Panc1 (cell line): ENCODE measurements at regions not wholly inside any gene's neighbourhood (a gene's known extent, or its start where the extent isn't known, plus 50 kb on each side); places are given as distances from the start of the nearest gene placed in this dataset.

Experiments used
- ATAC-seq: fragments of 200-7000 bp; cut with Tn5 transposase; 2 replicates; pipeline ENCODE4 v1.9.1; 2020; ENCODE audit warnings: mild to moderate bottlenecking, moderate library complexity
- BruUV-seq: library from RNA; stranded (reverse); fragments of 400-500 nt; replicated peaks from 2 replicates; lab custom pipeline; 2021; lab: Mats Ljungman, UMichigan
- CTCF ChIA-PET: fragments of 300-600 bp; sonication (Branson Sonifier 250); formaldehyde crosslinking; loops from one replicate; lab custom pipeline; 2022; ENCODE audit warnings: antibody characterized with exemption; lab: Charles Lee
- POLR2A ChIA-PET: fragments of 300-600 bp; sonication (Branson Sonifier 250); formaldehyde crosslinking; loops from one replicate; lab custom pipeline; 2022; ENCODE audit warnings: antibody characterized with exemption; lab: Charles Lee
- DNase-seq: peaks from one replicate; pipeline ENCODE4 v3.0.0-alpha.2; 2010; ENCODE audit warnings: low read depth, low spot score
- H3K27ac ChIP-seq: 2 replicates; pipeline ENCODE4 v1.5.1; 2011; ENCODE audit warnings: mild to moderate bottlenecking, low read length, inconsistent platforms
- H3K27me3 ChIP-seq: fragments of 200-500 bp; sonication (Bioruptor generic); 2 replicates; pipeline ENCODE4 v1.6.0; 2014; ENCODE audit warnings: low read length, inconsistent platforms; ENCODE audit not compliant: control insufficient read depth, insufficient read depth
- H3K36me3 ChIP-seq: fragments of 200-500 bp; sonication (Bioruptor generic); 2 replicates; pipeline ENCODE4 v1.5.1; 2014; ENCODE audit warnings: inconsistent platforms, mild to moderate bottlenecking, low read length, moderate library complexity; ENCODE audit not compliant: control insufficient read depth, insufficient read depth
- H3K4me1 ChIP-seq: 2 replicates; pipeline ENCODE4 v1.5.1; 2011; ENCODE audit warnings: inconsistent platforms, mild to moderate bottlenecking, low read length, moderate library complexity; ENCODE audit not compliant: control insufficient read depth, insufficient read depth
- H3K4me3 ChIP-seq, 2 experiments: 2 replicates each; pipeline ENCODE4 v1.5.1; 2011 to 2012; ENCODE audit warnings: low read depth in 2 of 2, low read length in 2 of 2, mild to moderate bottlenecking in 2 of 2, inconsistent platforms in 1 of 2, moderate library complexity in 1 of 2
- H3K9me3 ChIP-seq: fragments of 200-500 bp; sonication (Bioruptor generic); 2 replicates; pipeline ENCODE4 v1.5.1; 2014; ENCODE audit warnings: low read depth, mild to moderate bottlenecking, inconsistent platforms, low read length, moderate library complexity; ENCODE audit not compliant: control insufficient read depth, insufficient read depth
- POLR2AphosphoS5 ChIP-seq: IDR thresholded peaks from 2 replicates; pipeline ENCODE4 v1.6.1; 2012; ENCODE audit warnings: mild to moderate bottlenecking, low read depth, low read length, moderate library complexity
- SIN3A ChIP-seq: IDR thresholded peaks from 2 replicates; pipeline ENCODE4 v1.6.1; 2012; ENCODE audit warnings: low read depth, mild to moderate bottlenecking, low read length, moderate library complexity, borderline replicate concordance; ENCODE audit not compliant: insufficient read depth
- TCF7L2 ChIP-seq: IDR thresholded peaks from 2 replicates; pipeline ENCODE4 v1.6.1; 2011; ENCODE audit warnings: mild to moderate bottlenecking, low read depth, low read length, inconsistent platforms
- in situ Hi-C: cut with HindIII; loops from 2 replicates; pipeline ENCODE4 v1.10.0; 2016; ENCODE audit warnings: low sequenced_read_pairs, low pct_unique_long_range_greater_than_20kb
- intact Hi-C: fragments of 100-400 bp; cut with micrococcal nuclease; formaldehyde crosslinking; loops from one replicate; pipeline ENCODE4 v1.10.0; 2022; ENCODE audit not compliant: unreplicated experiment
- TF ChIP-seq, protein P1 (sequence below), 2 experiments: IDR thresholded peaks; 2 replicates each; pipeline ENCODE4 v1.6.1; 2011 to 2012; ENCODE audit warnings: low read depth in 2 of 2, control low read depth in 1 of 2, low read length in 1 of 2, mild to moderate bottlenecking in 1 of 2, moderate library complexity in 1 of 2; ENCODE audit not compliant: insufficient read depth in 1 of 2
- TF ChIP-seq, protein P2 (sequence below): fragments of 450-650 bp; IDR thresholded peaks from 2 replicates; pipeline ENCODE4 v1.5.1; 2017; ENCODE audit warnings: mild to moderate bottlenecking

DNA sequence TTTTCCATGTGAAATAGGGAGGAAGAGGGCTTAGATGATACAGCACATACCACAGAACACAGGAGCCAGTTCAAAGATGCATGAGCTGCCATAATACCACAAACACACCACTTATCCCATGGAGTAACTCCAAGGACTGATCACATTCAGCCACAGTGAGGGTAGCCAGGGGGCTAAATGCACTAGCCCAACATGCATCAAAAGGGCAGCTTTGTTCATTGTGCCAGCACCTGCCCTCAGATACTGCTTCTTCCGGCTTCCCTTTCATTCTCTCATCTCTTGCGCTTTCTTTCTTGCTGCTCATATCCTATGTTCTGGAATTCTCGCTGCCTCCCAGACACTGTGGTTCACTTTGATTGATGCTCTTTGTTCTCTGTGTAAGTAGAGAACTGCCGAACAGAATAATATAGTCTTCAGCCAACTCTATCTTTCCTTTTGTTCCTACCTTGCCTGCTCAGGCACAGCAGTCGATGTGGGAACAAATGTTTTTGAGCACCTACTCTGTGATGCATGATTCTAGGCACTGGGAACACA is 50.0 kb upstream of the SYT6 start:
- H3K9me3 ChIP-seq = no peaks in the 10 kb centered on the region
- no peak overlapping the region for H3K4me3 ChIP-seq
- no TSS peak for BruUV-seq
- CTCF ChIA-PET = no interaction called here
- no peaks in the 10 kb centered on the region for H3K4me1 ChIP-seq
- in situ Hi-C loops (no loop called here), intact Hi-C loops (no loop called here)
- DNase-seq (no peak), ATAC-seq (no peak)
- TF ChIP-seq, protein P1, sequence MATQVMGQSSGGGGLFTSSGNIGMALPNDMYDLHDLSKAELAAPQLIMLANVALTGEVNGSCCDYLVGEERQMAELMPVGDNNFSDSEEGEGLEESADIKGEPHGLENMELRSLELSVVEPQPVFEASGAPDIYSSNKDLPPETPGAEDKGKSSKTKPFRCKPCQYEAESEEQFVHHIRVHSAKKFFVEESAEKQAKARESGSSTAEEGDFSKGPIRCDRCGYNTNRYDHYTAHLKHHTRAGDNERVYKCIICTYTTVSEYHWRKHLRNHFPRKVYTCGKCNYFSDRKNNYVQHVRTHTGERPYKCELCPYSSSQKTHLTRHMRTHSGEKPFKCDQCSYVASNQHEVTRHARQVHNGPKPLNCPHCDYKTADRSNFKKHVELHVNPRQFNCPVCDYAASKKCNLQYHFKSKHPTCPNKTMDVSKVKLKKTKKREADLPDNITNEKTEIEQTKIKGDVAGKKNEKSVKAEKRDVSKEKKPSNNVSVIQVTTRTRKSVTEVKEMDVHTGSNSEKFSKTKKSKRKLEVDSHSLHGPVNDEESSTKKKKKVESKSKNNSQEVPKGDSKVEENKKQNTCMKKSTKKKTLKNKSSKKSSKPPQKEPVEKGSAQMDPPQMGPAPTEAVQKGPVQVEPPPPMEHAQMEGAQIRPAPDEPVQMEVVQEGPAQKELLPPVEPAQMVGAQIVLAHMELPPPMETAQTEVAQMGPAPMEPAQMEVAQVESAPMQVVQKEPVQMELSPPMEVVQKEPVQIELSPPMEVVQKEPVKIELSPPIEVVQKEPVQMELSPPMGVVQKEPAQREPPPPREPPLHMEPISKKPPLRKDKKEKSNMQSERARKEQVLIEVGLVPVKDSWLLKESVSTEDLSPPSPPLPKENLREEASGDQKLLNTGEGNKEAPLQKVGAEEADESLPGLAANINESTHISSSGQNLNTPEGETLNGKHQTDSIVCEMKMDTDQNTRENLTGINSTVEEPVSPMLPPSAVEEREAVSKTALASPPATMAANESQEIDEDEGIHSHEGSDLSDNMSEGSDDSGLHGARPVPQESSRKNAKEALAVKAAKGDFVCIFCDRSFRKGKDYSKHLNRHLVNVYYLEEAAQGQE (IDR thresholded peaks at IDR 0.05; ENCODE audit: insufficient read depth in 1 of 2, low read depth in 2 of 2, low read length in 1 of 2) = no peak
- TF ChIP-seq SIN3A (no peak), POLR2AphosphoS5 (no peak), TCF7L2 (no peak)
- TF ChIP-seq, protein P2, sequence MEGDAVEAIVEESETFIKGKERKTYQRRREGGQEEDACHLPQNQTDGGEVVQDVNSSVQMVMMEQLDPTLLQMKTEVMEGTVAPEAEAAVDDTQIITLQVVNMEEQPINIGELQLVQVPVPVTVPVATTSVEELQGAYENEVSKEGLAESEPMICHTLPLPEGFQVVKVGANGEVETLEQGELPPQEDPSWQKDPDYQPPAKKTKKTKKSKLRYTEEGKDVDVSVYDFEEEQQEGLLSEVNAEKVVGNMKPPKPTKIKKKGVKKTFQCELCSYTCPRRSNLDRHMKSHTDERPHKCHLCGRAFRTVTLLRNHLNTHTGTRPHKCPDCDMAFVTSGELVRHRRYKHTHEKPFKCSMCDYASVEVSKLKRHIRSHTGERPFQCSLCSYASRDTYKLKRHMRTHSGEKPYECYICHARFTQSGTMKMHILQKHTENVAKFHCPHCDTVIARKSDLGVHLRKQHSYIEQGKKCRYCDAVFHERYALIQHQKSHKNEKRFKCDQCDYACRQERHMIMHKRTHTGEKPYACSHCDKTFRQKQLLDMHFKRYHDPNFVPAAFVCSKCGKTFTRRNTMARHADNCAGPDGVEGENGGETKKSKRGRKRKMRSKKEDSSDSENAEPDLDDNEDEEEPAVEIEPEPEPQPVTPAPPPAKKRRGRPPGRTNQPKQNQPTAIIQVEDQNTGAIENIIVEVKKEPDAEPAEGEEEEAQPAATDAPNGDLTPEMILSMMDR = no peak
- H3K36me3 ChIP-seq = no peaks in the 10 kb centered on the region
- H3K27me3 ChIP-seq = no peaks in the 10 kb centered on the region; the same call in none of the 2 replicates
- no peak overlapping the region for H3K27ac ChIP-seq
- POLR2A ChIA-PET = no interaction called here
